Posterior cingulate gyrus (tissue), 11 donors: ENCODE measurements at regions not wholly inside any gene's neighbourhood (a gene's known extent, or its start where the extent isn't known, plus 50 kb on each side); places are given as distances from the start of the nearest gene placed in this dataset.
A peak's percentile ranks its signal among the peaks of the same experiment; 100 is the strongest.

Source experiments
- DNase-seq, 10 donors: peaks; one replicate each; pipeline versions ENCODE4 v3.0.0 to v3.0.0-alpha.2; 2020 to 2021; ENCODE audit warnings: mixed read lengths in 3 of 10
- intact Hi-C: fragments of 100-400 bp; cut with DNase I; formaldehyde crosslinking; loops from one replicate; pipeline ENCODE4 v1.15.1; 2023

- DNase-seq: no peak
- intact Hi-C loops: no loop called here
These were observed 64.9 kb downstream of the CD2 start for GRCh38 chr1:116819081-116819480.

- intact Hi-C loops: no loop called here
- DNase-seq: peak in 9 of 10 donors; percentile 24 to 90 (median 60)
These were observed 66.1 kb downstream of the CD2 start for GRCh38 chr1:116820369-116820768.

GRCh38 chr1:116821763-116822162, 67.5 kb downstream of the CD2 start:
- intact Hi-C loops: no loop called here
- no peak for DNase-seq

- intact Hi-C loops: no loop called here
- DNase-seq: no peak
These were observed 70.5 kb downstream of the CD2 start for GRCh38 chr1:116824631-116825206.

GRCh38 chr1:116825207-116825719, 71.0 kb downstream of the CD2 start:
- peak in 9 of 10 donors; percentile 29 to 95 (median 62) for DNase-seq

GRCh38 chr1:116825720-116826438, 71.6 kb downstream of the CD2 start:
- DNase-seq: peak in 3 of 10 donors; percentile 10 to 81 (median 67)

More at GRCh38 chr1:116825207-116825719, 71.0 kb downstream of the CD2 start:
- intact Hi-C loops: no loop called here

GRCh38 chr1:116826818-116827606, 72.8 kb downstream of the CD2 start:
- intact Hi-C loops: no loop called here
- no peak for DNase-seq

More at GRCh38 chr1:116825720-116826438, 71.6 kb downstream of the CD2 start:
- intact Hi-C loops: no loop called here

- no peak for DNase-seq
- intact Hi-C loops: no loop called here
These were observed 73.4 kb downstream of the CD2 start for GRCh38 chr1:116827607-116828105.

GRCh38 chr1:116832308-116832931, 77.3 kb upstream of the PTGFRN start:
- no peak for DNase-seq
- intact Hi-C loops: no loop called here

GRCh38 chr1:116832932-116833578, 76.7 kb upstream of the PTGFRN start:
- no peak for DNase-seq
- intact Hi-C loops: no loop called here

GRCh38 chr1:116833718-116834117, 76.0 kb upstream of the PTGFRN start:
- DNase-seq: no peak

GRCh38 chr1:116834595-116834994, 75.1 kb upstream of the PTGFRN start:
- DNase-seq: no peak
- intact Hi-C loops: no loop called here

More at GRCh38 chr1:116833718-116834117, 76.0 kb upstream of the PTGFRN start:
- intact Hi-C loops: no loop called here

GRCh38 chr1:116835161-116835560, 74.6 kb upstream of the PTGFRN start:
- intact Hi-C loops: no loop called here
- no peak for DNase-seq

- intact Hi-C loops: no loop called here
These were observed 73.6 kb upstream of the PTGFRN start for GRCh38 chr1:116836099-116836498.

GRCh38 chr1:116841569-116842344, 68.0 kb upstream of the PTGFRN start:
- no peak for DNase-seq
- intact Hi-C loops: no loop called here

More at GRCh38 chr1:116836099-116836498, 73.6 kb upstream of the PTGFRN start:
- DNase-seq: no peak

- intact Hi-C loops: no loop called here
These were observed 67.1 kb upstream of the PTGFRN start for GRCh38 chr1:116842654-116843053.

GRCh38 chr1:116844775-116845174, 64.9 kb upstream of the PTGFRN start:
- no peak for DNase-seq
- intact Hi-C loops: no loop called here

More at GRCh38 chr1:116842654-116843053, 67.1 kb upstream of the PTGFRN start:
- DNase-seq: no peak

GRCh38 chr1:116847190-116847589, 62.5 kb upstream of the PTGFRN start:
- DNase-seq: no peak
- intact Hi-C loops: no loop called here
